ENCODE measurements at regions not wholly inside any gene's neighbourhood (a gene's known extent, or its start where the extent isn't known, plus 50 kb on each side); places are given as distances from the start of the nearest gene placed in this dataset.
"Not testable (repeated sequence)": the region's sequence is repeated elsewhere in the genome, so short reads cannot be mapped to it uniquely, and the experiment has no call there.

GRCh38 chr18:29838961-29839360 lies 1203.6 kb downstream of the DSC3 start:
- not testable (repeated sequence) for TF ChIP-seq CTCF (optimal IDR thresholded peaks at IDR 0.05 in 1 of 3, IDR thresholded peaks at IDR 0.05 in 1 of 3, conservative IDR thresholded peaks at IDR 0.05 in 1 of 3; ENCODE audit: extremely low read depth in 1 of 3, insufficient read depth in 2 of 3, low read length in 3 of 3); EZH2 (IDR thresholded peaks at IDR 0.05; ENCODE audit: low read length)

Measured in keratinocyte (primary cell).